Liver (tissue), 3 donors: ENCODE measurements at regions not wholly inside any gene's neighbourhood (a gene's known extent, or its start where the extent isn't known, plus 50 kb on each side); places are given as distances from the start of the nearest gene placed in this dataset.

ENCODE experiments used
- EGR1 ChIP-seq, 2 donors: IDR thresholded peaks; 2 replicates each; pipeline ENCODE4 v1.6.1; 2016 to 2018; ENCODE audit warnings: antibody characterized with exemption in 2 of 2, low read depth in 2 of 2
- FOXA2 ChIP-seq: IDR thresholded peaks from 2 replicates; pipeline ENCODE4 v1.6.1; 2016; ENCODE audit warnings: antibody characterized with exemption
- GABPA ChIP-seq, 2 donors: IDR thresholded peaks in 1 of 2; conservative IDR thresholded peaks in 1 of 2; 2 replicates each; pipeline ENCODE4 v1.6.1; 2016; ENCODE audit warnings: antibody characterized with exemption in 2 of 2, mild to moderate bottlenecking in 1 of 2, moderate library complexity in 1 of 2
- HNF4G ChIP-seq: IDR thresholded peaks from 2 replicates; pipeline ENCODE4 v1.6.1; 2016; ENCODE audit warnings: antibody characterized with exemption
- RAD21 ChIP-seq, 2 donors: IDR thresholded peaks; 2 replicates each; pipeline ENCODE4 v1.6.1; 2016; ENCODE audit warnings: antibody characterized with exemption in 2 of 2, mild to moderate bottlenecking in 2 of 2
- RXRA ChIP-seq, 2 donors: IDR thresholded peaks; 2 replicates each; pipeline ENCODE4 v1.6.1; 2017 to 2018; ENCODE audit warnings: antibody characterized with exemption in 2 of 2, mild to moderate bottlenecking in 1 of 2
- SP1 ChIP-seq: IDR thresholded peaks from 2 replicates; pipeline ENCODE4 v1.6.1; 2018; ENCODE audit warnings: antibody characterized with exemption, mild to moderate bottlenecking
- TAF1 ChIP-seq: conservative IDR thresholded peaks from 2 replicates; pipeline ENCODE4 v1.6.1; 2016; ENCODE audit warnings: antibody characterized with exemption, mild to moderate bottlenecking
- YY1 ChIP-seq: IDR thresholded peaks from 2 replicates; pipeline ENCODE4 v1.6.1; 2016; ENCODE audit warnings: antibody characterized with exemption, mild to moderate bottlenecking
- TF ChIP-seq, protein P1 (sequence below): fragments of 150-350 bp; IDR thresholded peaks from 2 replicates; pipeline ENCODE4 v1.5.1; 2017; ENCODE audit warnings: improper control_type of control experiment, low read depth, low read length; ENCODE audit not compliant: missing input control
- TF ChIP-seq, protein P2 (sequence below): IDR thresholded peaks from 2 replicates; pipeline ENCODE4 v1.6.1; 2016; ENCODE audit warnings: antibody characterized with exemption
- TF ChIP-seq, protein P3 (sequence below): IDR thresholded peaks from 2 replicates; pipeline ENCODE4 v1.6.1; 2016; ENCODE audit warnings: antibody characterized with exemption, mild to moderate bottlenecking
- TF ChIP-seq, protein P4 (sequence below): IDR thresholded peaks from 2 replicates; pipeline ENCODE4 v1.6.1; 2016; ENCODE audit warnings: antibody characterized with exemption
- donor health status: healthy.
- donor health status: healthy.

DNA sequence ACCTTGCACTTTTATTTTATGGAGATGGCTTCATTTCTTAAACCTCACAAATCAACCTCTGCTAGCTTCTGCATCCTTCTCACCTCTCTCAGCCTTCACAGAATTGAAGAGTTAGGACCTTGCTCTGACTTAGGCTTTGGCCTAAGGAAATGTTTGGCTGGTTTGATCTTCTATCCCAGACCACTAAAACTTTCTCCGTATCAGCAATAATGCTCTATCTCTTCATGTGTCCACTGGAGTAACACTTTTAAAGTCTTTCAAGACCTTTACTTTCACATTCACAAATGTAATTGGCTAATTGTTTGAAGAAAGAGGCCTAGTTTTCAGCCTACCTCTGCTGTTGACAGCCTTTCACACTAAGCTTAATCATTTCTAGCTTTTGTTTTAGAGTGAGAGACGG lies 212.9 kb downstream of the TTLL2 start:
- TF ChIP-seq SP1, result no peak
- TF ChIP-seq, protein P1, sequence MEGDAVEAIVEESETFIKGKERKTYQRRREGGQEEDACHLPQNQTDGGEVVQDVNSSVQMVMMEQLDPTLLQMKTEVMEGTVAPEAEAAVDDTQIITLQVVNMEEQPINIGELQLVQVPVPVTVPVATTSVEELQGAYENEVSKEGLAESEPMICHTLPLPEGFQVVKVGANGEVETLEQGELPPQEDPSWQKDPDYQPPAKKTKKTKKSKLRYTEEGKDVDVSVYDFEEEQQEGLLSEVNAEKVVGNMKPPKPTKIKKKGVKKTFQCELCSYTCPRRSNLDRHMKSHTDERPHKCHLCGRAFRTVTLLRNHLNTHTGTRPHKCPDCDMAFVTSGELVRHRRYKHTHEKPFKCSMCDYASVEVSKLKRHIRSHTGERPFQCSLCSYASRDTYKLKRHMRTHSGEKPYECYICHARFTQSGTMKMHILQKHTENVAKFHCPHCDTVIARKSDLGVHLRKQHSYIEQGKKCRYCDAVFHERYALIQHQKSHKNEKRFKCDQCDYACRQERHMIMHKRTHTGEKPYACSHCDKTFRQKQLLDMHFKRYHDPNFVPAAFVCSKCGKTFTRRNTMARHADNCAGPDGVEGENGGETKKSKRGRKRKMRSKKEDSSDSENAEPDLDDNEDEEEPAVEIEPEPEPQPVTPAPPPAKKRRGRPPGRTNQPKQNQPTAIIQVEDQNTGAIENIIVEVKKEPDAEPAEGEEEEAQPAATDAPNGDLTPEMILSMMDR, result no peak
- no peak for TF ChIP-seq TAF1
- TF ChIP-seq, protein P2, sequence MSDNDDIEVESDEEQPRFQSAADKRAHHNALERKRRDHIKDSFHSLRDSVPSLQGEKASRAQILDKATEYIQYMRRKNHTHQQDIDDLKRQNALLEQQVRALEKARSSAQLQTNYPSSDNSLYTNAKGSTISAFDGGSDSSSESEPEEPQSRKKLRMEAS, result no peak
- TF ChIP-seq YY1, result no peak
- TF ChIP-seq, protein P3, sequence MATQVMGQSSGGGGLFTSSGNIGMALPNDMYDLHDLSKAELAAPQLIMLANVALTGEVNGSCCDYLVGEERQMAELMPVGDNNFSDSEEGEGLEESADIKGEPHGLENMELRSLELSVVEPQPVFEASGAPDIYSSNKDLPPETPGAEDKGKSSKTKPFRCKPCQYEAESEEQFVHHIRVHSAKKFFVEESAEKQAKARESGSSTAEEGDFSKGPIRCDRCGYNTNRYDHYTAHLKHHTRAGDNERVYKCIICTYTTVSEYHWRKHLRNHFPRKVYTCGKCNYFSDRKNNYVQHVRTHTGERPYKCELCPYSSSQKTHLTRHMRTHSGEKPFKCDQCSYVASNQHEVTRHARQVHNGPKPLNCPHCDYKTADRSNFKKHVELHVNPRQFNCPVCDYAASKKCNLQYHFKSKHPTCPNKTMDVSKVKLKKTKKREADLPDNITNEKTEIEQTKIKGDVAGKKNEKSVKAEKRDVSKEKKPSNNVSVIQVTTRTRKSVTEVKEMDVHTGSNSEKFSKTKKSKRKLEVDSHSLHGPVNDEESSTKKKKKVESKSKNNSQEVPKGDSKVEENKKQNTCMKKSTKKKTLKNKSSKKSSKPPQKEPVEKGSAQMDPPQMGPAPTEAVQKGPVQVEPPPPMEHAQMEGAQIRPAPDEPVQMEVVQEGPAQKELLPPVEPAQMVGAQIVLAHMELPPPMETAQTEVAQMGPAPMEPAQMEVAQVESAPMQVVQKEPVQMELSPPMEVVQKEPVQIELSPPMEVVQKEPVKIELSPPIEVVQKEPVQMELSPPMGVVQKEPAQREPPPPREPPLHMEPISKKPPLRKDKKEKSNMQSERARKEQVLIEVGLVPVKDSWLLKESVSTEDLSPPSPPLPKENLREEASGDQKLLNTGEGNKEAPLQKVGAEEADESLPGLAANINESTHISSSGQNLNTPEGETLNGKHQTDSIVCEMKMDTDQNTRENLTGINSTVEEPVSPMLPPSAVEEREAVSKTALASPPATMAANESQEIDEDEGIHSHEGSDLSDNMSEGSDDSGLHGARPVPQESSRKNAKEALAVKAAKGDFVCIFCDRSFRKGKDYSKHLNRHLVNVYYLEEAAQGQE, result no peak
- TF ChIP-seq, protein P4, sequence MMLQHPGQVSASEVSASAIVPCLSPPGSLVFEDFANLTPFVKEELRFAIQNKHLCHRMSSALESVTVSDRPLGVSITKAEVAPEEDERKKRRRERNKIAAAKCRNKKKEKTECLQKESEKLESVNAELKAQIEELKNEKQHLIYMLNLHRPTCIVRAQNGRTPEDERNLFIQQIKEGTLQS, result no peak
- TF ChIP-seq FOXA2, result no peak
- no peak for TF ChIP-seq EGR1 (IDR thresholded peaks at IDR 0.05; ENCODE audit: low read depth in 2 of 2)
- TF ChIP-seq GABPA (IDR thresholded peaks at IDR 0.05 in 1 of 2, conservative IDR thresholded peaks at IDR 0.05 in 1 of 2), result no peak
- TF ChIP-seq HNF4G, result no peak
- no peak for TF ChIP-seq RXRA (IDR thresholded peaks at IDR 0.05)
- no peak for TF ChIP-seq RAD21 (IDR thresholded peaks at IDR 0.05)
